GM23248 (cell line): ENCODE measurements at regions not wholly inside any gene's neighbourhood (a gene's known extent, or its start where the extent isn't known, plus 50 kb on each side); places are given as distances from the start of the nearest gene placed in this dataset.

ENCODE experiments used
- EZH2 ChIP-seq: fragments of 200-600 bp; sonication (generic); IDR thresholded peaks from 2 replicates; pipeline ENCODE4 v1.6.1; 2018; ENCODE audit warnings: antibody characterized with exemption, mild to moderate bottlenecking; ENCODE audit not compliant: insufficient read depth, poor library complexity, severe bottlenecking
- EZH2phosphoT487 ChIP-seq: fragments of 200-600 bp; sonication (generic); IDR thresholded peaks from 2 replicates; pipeline ENCODE4 v1.6.1; 2018; ENCODE audit warnings: antibody characterized with exemption, moderate library complexity, mild to moderate bottlenecking, low read depth; ENCODE audit not compliant: insufficient read depth

DNA sequence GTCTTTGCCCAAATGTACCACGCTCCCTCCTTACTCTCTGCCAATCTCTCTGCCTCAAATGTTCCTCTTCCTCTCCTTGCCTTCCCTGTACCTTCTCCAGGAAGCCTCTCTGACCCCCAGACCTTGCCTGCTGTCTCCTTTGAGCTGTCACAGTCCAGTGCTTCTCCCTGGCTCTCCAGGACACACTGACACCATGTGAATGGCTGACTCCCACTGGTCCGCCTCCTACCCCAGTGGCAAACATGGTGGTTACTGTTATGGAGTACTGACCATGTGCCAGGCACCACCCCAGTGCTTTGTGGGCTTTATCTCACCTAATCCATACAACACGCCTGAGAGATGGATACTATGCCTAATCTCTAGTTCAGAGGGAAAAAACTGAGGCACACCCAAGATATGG lies 141.9 kb downstream of the TPRA1 start:
- TF ChIP-seq EZH2 (no peak), EZH2phosphoT487 (no peak)
